Putamen (tissue), 1 donor: ENCODE measurements at regions not wholly inside any gene's neighbourhood (a gene's known extent, or its start where the extent isn't known, plus 50 kb on each side); places are given as distances from the start of the nearest gene placed in this dataset.

Source experiments
- DNase-seq: peaks from one replicate; pipeline ENCODE4 v3.0.0-alpha.2; 2016; ENCODE audit warnings: low spot score

DNA sequence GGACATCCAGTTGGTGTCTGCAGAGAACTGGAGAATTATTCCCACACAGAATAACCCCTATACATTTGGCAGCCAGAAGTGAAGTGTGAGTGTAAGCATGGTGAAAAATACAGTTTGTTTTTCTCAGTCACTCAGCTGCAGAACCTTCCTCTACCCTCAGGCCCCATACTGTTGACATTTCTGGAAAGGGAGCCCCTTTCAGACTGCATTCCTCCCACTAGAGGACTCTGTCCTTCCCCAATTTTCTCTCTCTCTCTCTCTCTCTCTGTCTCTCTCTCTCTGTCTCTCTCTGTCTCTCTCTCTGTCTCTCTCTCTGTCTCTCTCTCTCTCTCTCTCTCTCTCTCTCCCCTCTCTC is 86.8 kb upstream of the STEAP1B start:
- no peak for DNase-seq

DNA sequence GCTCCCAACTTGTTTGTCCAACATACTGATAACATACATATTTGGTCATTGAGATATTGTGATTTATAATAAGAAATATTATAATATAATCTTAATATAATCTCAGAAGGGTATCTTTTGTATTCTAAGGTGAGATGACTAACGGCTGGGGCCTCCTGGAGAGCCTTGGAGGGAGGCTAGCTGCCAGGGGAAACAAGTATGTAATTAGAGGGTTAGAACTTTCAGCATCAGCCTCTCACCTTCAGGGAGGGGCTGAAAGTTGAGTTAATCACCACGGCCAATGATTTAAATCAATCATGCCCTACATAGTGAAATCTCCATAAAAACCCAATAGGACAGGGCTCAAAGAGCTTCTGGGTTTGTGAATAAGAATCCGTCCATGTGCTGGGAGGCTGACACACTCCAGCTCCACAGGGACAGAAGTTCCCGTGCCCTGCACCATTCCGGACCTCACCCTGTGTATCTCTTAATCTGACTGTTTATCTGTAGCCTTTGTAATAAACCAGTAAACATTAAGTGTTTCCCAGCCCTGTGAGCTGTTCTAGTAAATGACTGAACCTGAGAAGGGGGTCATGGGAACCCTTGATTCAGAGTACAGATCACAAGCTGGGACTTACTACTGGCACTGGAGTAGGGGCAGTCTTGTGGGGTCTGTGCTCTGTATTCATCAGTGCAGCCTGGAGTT is 86.3 kb upstream of the STEAP1B start:
- no peak for DNase-seq

DNA sequence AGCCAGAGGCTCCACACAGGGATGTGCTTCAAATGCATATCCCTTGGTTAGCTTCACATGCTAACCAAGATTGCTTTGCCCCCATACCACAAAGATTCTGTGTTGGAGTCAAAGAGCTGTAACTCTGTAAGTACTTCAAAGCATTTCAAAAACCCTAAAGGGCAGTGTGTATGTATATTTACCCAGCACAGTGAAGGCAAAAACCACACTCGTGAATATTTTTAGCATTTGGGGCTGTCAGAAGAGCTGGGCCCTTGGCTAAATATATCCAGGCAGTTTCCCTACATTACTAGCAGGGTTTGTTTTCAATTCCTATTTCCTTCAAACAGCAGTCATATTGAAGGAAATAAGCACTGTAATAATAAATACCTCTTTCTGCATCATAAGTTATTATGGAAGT is 84.2 kb upstream of the STEAP1B start:
- no peak for DNase-seq

DNA sequence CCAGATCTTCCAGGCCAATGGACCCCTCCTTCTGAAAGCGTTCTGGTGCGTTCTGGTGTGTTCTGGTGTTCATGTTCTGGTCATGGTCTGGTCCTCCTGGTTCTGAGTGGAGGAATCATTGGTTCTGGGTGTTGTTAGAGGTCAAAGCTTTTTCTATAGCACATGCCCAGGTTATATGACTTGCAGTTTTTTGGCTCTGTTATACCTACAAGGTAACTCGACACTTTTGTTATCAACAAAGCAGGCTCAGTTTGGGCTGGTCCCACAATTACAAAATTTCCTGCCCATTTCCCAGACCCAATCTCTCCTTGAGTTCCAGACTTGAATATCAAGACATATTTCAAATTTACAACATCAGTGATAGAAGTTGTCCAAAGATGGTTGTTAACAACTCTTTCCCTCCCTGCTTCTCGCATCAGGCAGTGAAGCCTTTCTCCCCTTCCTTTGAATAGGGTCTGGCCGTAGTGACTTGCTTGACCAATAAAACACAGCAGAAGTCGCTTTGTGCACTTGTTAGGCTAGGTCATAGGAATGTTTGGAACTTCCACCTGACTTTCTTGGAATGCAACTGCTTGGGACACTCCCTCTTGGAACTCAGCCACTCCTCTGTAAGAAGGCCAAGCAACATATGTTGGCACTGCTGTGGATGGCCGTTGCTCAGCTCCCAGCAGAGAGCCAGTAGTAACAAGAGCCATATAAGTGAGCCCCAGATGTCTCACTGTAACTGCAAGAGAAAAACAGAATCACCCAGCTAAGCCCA is 83.1 kb upstream of the STEAP1B start:
- no peak for DNase-seq

DNA sequence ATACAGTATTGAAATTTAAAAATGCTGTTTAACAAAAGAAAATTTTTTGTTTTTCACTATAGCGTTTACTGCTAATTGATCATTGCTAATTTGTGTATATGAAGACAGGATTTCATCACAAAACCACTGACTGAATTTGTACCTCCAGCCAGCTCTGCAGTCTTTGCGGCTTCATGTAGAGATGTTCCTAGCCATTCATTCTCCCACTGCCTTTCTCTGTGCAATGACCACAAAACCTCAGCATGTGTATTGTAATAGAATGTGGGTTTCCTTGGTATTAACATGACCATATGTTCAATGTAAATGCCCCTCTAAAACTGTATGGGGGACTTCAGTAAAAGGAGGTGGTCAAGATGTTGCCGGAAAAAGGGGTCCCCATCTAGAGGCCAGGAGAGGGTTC is 81.1 kb upstream of the STEAP1B start:
- DNase-seq = no peak

DNA sequence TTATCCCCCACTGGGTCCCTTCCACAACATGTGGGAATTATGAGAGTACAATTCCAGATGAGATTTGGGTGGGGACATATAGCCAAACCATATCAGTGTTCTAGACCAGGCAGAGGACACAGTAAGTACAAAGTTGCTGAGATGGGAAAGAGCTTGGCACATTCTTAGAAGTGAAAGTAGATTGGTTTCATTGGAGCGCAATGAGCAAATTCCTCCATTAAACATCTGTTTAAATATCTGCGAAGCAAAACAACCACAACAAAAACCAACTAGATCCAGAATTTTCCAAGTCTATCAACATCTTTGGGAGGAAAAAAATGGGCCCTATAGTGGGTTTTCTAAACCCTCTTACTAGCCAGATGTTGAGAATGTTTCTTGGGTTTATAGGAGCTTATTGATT is 80.0 kb upstream of the STEAP1B start:
- DNase-seq = no peak

DNA sequence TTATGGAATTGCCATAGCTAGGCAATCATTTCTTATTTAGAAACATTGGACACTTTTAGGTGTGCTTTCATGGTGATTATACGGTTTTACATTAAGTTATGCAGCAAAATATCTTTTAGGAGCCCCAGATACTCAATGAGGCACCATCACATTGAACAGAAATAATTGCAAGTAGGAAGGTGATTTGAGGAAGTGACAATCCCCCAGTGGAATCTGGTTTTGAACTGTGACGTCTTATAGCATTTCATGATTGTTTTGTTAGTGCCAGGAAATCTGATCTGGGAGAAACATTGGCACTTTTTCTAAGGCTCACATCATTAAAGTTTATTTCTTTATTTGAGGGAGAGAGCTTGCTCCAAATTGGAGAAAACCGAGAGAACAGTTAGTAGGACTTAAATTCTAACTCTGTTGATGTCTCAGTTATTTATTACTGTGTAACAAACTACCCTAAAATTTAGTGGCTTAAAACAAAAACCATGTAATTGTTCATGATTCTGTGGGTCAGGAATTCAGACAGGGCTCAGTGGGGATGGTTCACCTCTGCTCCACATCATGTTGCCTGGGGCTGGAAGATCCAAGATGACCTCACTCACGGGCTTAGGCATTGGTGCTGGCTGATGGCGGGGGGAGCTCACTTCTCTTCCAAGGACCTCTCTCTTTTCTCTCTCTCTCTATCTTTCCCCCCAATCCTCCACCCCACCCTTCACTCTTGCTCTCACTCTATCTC is 78.2 kb upstream of the STEAP1B start:
- no peak for DNase-seq

DNA sequence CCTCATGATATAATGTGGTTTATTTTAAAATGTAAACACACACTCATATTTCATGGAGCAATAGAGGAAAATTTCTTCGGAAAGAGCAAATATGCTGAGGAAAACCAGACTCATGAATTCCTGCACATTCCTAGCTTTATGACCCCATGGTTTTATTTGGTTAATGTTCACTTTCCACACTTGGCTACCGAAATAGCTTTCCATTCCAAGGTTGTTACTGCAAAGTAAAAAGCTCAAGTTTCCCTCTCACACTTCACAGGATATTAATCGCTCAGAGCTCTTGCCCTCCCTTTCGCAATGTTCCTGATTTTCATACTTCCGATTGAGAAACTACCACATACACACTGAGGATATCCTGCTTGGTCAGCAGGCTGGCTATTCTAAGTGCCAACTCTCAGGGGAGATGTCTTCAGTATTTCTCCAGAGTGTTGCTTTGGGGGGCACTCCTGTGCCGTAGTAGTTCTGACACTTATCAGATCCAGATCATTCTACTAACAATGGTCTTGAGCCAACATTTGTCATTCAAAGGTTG is 77.5 kb upstream of the STEAP1B start:
- DNase-seq = no peak

DNA sequence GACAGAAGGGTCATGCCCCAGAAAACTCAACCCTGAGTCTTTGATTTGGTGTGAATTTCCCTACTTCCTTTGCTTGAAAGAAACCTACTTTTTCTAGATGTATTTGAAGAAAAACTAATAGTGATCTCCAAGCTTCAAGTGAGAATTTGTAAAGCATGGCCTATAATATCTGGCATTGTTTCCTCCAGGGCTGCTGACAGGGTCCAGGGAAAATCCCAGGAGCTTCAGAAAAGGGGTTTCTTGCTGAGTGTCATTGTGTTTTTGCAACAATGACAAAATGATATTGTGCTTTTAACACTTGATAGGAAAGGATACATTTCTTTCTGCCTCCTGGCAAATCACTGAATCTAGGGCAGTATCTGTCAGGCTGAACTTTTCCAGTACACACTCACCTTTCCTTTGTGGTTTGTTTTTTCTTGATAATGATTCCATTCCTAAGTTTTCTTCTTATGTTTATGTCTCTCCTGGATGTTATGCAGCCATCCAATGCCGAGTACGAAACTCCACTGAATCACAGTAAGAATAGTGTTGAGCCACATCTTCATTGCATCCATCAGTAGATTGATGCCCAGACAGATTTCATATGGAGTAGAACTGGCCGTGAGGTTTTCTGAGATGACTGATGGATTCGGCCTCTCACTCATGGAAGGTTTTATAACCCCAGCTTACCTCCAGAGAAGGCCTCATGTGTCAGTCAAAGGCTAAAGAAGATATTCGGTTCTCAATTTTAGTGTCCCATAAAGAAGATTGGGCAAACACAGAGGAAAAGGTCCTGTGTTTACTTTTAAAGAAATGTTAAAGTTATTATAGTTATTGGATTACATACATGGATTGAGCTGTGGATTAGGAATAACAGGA is 76.9 kb upstream of the STEAP1B start:
- DNase-seq = no peak

DNA sequence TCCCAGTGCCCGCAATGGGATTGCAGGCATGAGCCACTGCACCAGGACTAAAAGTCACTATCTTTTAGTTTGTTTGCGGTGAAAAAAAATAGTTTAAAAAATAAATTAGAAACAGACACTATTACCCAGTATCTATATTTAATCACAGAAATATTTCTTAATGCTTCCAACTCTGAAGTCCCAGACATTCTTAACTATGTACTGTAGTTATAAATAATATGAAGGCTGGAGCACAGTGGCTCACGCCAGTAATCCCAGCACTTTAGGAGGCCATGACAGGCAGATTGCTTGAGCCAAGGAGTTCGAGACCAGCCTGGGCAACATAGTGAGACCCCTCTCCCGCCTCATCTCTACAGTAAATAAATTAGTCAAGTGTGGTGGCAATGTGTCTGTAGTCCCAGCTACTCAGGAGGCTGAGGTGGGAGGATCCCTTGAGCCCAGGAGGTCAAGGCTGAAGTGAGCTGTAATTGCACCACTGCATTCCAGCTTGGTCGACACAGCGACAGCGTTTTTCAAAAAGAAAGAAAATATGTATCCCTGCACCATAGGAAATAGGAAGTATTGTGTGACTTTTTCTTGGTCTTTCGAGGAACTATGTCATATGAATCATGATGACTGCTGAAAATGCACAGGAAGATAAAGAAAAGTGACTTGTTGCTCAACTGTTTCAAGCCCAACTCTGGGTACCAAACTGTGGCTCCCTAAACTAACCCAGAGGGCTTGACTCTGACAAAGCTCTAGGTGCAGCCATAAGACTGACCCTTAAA is 74.9 kb upstream of the STEAP1B start:
- no peak for DNase-seq

DNA sequence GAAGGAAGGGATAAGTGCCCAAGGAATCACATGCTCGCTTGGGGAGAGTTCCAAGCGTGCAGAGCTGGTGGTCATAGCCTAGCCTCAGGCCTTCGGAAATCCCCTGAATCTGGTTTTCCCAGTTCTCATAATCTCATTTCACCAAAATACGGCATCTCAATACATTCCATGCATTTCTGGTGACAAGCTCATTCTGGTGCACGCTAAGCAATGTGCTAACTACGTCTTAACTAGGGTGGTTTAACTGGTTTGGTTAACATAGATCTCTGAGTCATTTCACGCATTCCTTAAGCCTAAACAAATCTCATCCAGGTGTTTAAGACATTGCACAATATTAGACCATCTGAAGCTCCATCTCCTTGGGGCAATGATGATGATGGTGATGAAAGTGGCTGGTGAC is 72.9 kb upstream of the STEAP1B start:
- no peak for DNase-seq

DNA sequence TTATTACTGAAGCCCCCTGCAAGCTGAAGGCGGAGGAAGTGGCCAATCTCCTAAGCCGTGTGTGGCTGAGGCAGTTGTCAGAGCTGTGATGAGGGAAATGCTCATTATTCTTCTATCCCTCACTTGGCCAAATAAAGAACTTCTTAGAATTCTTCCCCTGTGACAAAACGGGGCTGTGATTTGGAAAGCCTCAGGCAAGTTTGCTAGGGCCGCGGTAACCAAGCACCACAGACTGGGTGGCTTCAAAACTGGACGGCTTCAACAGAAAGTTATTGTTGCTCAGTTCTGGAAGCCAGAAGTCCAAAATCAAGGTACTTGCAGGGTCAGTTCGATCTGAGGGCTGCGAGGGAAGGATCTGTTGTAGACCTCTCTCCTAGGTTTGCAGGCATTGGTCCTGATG is 72.3 kb upstream of the STEAP1B start:
- DNase-seq = no peak

DNA sequence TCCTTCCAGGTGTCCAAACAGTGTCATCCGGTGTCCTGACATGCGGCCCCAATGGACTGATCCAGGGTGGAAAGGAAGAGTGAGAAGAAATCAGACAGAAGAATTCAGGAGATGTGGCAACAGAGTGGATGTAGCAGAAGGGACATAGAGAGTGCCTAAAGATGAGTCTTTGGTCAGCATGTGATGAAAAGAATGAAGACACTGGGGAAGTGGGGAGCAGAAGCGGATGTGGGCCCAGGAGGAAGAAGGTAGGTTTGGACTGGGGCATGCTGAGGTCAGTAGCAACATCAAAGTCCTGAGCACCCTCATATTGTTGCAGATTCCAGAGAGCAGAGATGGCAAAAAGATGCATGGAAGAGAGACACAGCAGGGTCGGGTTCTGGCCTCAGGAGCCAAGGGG is 71.8 kb upstream of the STEAP1B start:
- DNase-seq = no peak

DNA sequence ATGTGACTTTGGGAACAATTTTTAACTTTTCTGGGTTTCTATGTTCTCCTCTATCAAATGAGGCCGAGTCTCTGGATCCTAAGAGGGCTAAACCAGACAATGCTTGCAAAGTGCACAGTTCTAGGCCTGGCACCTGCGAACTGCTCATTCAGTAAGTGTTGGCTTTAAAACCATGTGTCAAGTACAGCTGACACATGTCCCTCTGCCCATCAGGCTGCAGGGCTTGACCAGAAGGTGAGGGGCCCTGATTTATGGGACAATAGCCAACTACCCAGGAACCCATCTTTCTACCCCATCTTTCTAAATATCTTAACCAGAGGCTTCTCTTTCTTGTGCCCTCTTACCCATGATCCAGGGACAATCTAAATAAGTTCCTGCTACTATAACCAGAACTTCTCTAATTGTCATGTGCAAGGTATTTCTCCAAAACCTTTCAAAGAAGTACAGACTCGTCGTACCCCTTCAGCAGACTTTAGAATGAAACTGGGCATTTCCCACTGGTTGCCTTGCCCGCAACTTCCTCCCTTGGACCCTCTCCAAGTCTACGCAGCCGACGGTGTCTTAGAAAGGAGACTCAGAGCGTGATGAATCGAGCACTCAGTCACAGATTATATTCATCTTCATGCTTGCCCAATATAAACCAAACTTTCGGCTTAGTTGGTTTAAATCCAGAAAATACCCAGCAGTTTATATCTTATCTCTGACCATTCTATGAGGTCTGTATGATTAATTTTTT is 69.8 kb upstream of the STEAP1B start:
- DNase-seq = no peak

DNA sequence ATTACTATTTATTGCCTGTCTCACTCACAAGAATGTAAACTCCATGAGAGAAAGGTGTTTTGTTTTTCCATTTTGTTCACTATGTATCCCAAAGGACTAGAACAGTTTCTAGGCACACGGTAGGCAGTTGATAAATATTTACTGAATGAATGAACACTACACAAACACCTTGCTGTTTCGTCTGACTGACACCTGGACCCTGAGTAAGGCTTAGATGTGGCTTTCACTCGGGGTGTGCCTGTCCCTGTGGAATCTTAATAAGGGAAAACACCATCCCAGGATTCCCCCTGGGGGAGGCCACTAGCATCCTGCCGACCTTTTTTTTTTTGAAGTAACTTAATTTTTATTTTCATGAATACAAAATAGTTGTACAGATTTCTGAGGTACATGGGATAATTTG is 66.6 kb upstream of the STEAP1B start:
- DNase-seq = no peak

DNA sequence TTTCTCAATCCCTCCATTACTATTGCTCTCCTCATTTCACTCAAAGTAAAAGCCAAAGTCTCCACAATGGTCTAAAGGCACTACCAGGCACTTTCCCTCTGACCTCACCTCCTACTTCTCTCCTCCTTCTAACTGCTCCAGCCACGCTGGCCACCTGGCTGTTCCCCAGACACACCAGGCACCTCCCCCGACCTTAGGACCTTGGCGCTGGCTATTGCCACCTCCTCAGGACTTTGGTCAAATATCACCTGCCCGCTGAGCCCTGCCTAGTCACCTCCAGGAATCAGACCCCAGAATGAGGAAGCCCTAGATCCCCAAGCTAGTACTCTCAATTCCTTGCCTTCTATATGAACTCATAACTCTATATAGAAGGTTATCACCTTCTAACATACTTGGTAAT is 66.2 kb upstream of the STEAP1B start:
- DNase-seq = no peak

DNA sequence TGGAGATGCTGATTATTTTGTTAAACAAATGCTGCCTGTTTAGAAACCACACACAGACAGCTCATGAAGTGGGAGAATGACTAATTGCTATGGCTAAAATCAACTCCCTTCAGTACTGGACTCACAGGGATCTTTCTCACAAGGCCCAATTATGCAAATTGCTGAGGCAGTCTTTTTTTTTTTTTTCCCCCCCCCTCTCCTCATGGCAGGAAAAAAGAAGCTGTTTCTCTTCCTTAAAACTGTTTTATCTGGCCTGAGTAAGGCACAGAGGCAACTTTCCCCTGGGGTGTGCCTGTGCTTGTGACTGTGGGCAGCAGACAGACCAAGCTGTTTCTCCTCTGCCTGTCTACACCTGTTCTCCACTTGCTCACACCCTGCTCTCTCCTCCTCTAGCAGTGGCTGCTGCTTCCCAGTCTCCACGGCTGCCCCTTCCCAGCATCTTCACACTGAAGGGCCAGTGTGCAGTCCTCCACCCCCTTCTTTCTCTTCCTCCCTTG is 65.4 kb upstream of the STEAP1B start:
- no peak for DNase-seq

DNA sequence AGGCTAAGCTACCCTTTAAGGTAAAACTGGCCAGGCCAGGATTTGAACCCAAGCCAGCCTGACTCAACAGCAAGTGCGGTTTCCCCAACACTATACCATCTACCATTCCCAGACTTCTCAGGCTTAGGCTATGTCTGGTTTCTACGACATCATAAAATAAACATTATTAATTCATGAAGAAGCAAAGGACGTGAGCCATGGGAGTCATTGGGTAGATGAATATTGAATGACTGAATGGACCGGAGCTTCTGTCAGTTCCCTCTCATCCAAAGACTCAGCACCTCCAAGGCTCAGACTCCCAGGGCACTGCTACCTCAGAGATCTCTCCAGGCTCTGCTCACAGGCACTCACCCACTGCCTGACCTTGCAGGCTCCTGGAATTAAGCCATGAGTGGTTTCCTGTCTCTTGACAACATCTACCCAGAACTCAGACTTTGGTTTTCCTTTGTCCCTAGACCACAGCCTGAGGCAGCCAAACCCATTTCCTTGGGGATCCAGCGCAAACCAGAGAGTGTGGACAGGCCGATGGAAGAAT is 64.6 kb upstream of the STEAP1B start:
- no peak for DNase-seq

DNA sequence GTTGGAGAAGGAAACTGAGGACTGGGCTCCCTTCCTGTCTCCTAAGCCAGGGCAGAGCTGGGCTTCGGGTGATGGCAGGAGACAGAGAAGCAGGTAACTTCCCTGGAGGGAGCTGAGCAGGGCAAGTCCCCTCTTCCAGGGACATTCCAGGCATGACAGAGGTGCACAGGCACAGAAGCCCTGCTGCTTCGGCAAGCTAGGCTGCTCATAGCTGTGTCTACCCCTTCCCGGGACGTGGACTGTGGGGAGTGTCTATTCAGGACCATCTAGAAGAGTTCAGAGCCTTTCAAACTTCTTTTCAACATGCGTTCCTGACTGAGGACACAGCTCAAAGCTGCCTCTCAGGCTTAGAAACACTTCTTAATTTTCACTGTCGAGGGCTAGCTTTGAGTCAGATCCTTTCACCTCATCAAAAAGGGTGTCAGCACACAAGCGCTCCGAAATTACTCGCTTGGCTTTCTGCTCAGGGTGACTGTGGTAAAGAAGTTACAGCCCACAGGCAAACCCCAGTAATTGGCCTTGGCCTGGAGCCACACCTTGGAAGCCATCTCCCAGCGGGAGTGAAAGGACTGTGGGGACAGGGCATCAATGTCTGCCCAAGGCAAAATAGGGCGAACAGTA is 63.7 kb upstream of the STEAP1B start:
- no peak for DNase-seq

DNA sequence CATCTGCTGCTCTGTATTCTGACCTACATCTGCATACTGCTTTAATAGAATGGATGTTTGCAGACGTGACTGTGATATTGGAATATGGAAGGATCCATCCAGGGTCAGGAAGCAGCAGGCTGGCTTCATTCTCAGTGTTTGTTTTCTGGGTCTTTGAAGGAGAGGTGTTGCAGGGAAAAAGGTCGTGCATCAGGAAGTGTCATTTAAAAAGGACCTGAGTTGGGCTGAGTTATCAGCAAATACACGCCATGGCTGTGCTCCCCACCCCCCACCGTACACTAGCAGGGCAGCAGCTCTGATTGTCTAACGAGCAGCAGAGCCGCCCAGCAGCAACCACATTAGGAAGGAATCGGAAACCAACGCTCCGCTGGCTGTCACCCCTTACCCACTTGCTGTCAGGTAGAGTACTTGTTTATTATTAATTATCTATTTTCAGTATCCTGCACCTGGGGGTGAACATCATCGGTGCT is 63.1 kb upstream of the STEAP1B start:
- DNase-seq = no peak
